Testis (tissue), 2 donors: ENCODE measurements at regions not wholly inside any gene's neighbourhood (a gene's known extent, or its start where the extent isn't known, plus 50 kb on each side); places are given as distances from the start of the nearest gene placed in this dataset.

Experiments used
- CTCF ChIP-seq, 3 experiments: fragments of 450-650 bp in 2 of 3; fragments of 200-600 bp in 1 of 3; sonication (generic) in 1 of 3; IDR thresholded peaks; one replicate each; pipeline ENCODE4 v1.5.1; 2016 to 2019; ENCODE audit warnings: antibody characterized with exemption in 3 of 3, mild to moderate bottlenecking in 2 of 3, moderate library complexity in 1 of 3
- POLR2A ChIP-seq: fragments of 450-650 bp; IDR thresholded peaks from one replicate; pipeline ENCODE4 v1.6.1; 2017; ENCODE audit warnings: antibody characterized with exemption, mild to moderate bottlenecking, moderate library complexity

- TF ChIP-seq CTCF (IDR thresholded peaks at IDR 0.05): no peak
- no peak for TF ChIP-seq POLR2A
Observed at GRCh38 chr12:87804386-87804785, 224.8 kb downstream of the C12orf50 start.
